Prostate gland (tissue), 2 donors: ENCODE measurements at regions not wholly inside any gene's neighbourhood (a gene's known extent, or its start where the extent isn't known, plus 50 kb on each side); places are given as distances from the start of the nearest gene placed in this dataset.

Source experiments
- CTCF ChIP-seq, 4 experiments: fragments of 200-600 bp in 2 of 4; fragments of 450-650 bp in 2 of 4; sonication (generic) in 2 of 4; IDR thresholded peaks; 1 replicate in 3 of 4; 2 replicates in 1 of 4; pipeline ENCODE4 v1.5.1; 2016 to 2019; ENCODE audit warnings: antibody characterized with exemption in 4 of 4, mild to moderate bottlenecking in 2 of 4, moderate library complexity in 2 of 4
- POLR2AphosphoS5 ChIP-seq: sonication (generic); formaldehyde crosslinking; IDR thresholded peaks from one replicate; pipeline ENCODE4 v1.6.1; 2017; ENCODE audit warnings: antibody characterized with exemption

- TF ChIP-seq CTCF (IDR thresholded peaks at IDR 0.05) (no peak), POLR2AphosphoS5 (no peak)
These were observed 164.5 kb downstream of the CD83 start for GRCh38 chr6:14281811-14282660.
